Panc1 (cell line): ENCODE measurements at regions not wholly inside any gene's neighbourhood (a gene's known extent, or its start where the extent isn't known, plus 50 kb on each side); places are given as distances from the start of the nearest gene placed in this dataset.

Source experiments
- ATAC-seq: fragments of 200-7000 bp; cut with Tn5 transposase; 2 replicates; pipeline ENCODE4 v1.9.1; 2020; ENCODE audit warnings: mild to moderate bottlenecking, moderate library complexity
- BruUV-seq: library from RNA; stranded (reverse); fragments of 400-500 nt; replicated peaks from 2 replicates; lab custom pipeline; 2021; lab: Mats Ljungman, UMichigan
- CTCF ChIA-PET: fragments of 300-600 bp; sonication (Branson Sonifier 250); formaldehyde crosslinking; loops from one replicate; lab custom pipeline; 2022; ENCODE audit warnings: antibody characterized with exemption; lab: Charles Lee
- POLR2A ChIA-PET: fragments of 300-600 bp; sonication (Branson Sonifier 250); formaldehyde crosslinking; loops from one replicate; lab custom pipeline; 2022; ENCODE audit warnings: antibody characterized with exemption; lab: Charles Lee
- DNase-seq: peaks from one replicate; pipeline ENCODE4 v3.0.0-alpha.2; 2010; ENCODE audit warnings: low read depth, low spot score
- H3K27ac ChIP-seq: 2 replicates; pipeline ENCODE4 v1.5.1; 2011; ENCODE audit warnings: mild to moderate bottlenecking, low read length, inconsistent platforms
- H3K27me3 ChIP-seq: fragments of 200-500 bp; sonication (Bioruptor generic); 2 replicates; pipeline ENCODE4 v1.6.0; 2014; ENCODE audit warnings: low read length, inconsistent platforms; ENCODE audit not compliant: control insufficient read depth, insufficient read depth
- H3K36me3 ChIP-seq: fragments of 200-500 bp; sonication (Bioruptor generic); 2 replicates; pipeline ENCODE4 v1.5.1; 2014; ENCODE audit warnings: inconsistent platforms, mild to moderate bottlenecking, low read length, moderate library complexity; ENCODE audit not compliant: control insufficient read depth, insufficient read depth
- H3K4me1 ChIP-seq: 2 replicates; pipeline ENCODE4 v1.5.1; 2011; ENCODE audit warnings: inconsistent platforms, mild to moderate bottlenecking, low read length, moderate library complexity; ENCODE audit not compliant: control insufficient read depth, insufficient read depth
- H3K4me3 ChIP-seq, 2 experiments: 2 replicates each; pipeline ENCODE4 v1.5.1; 2011 to 2012; ENCODE audit warnings: low read depth in 2 of 2, low read length in 2 of 2, mild to moderate bottlenecking in 2 of 2, inconsistent platforms in 1 of 2, moderate library complexity in 1 of 2
- H3K9me3 ChIP-seq: fragments of 200-500 bp; sonication (Bioruptor generic); 2 replicates; pipeline ENCODE4 v1.5.1; 2014; ENCODE audit warnings: low read depth, mild to moderate bottlenecking, inconsistent platforms, low read length, moderate library complexity; ENCODE audit not compliant: control insufficient read depth, insufficient read depth
- POLR2AphosphoS5 ChIP-seq: IDR thresholded peaks from 2 replicates; pipeline ENCODE4 v1.6.1; 2012; ENCODE audit warnings: mild to moderate bottlenecking, low read depth, low read length, moderate library complexity
- SIN3A ChIP-seq: IDR thresholded peaks from 2 replicates; pipeline ENCODE4 v1.6.1; 2012; ENCODE audit warnings: low read depth, mild to moderate bottlenecking, low read length, moderate library complexity, borderline replicate concordance; ENCODE audit not compliant: insufficient read depth
- TCF7L2 ChIP-seq: IDR thresholded peaks from 2 replicates; pipeline ENCODE4 v1.6.1; 2011; ENCODE audit warnings: mild to moderate bottlenecking, low read depth, low read length, inconsistent platforms
- in situ Hi-C: cut with HindIII; loops from 2 replicates; pipeline ENCODE4 v1.10.0; 2016; ENCODE audit warnings: low sequenced_read_pairs, low pct_unique_long_range_greater_than_20kb
- intact Hi-C: fragments of 100-400 bp; cut with micrococcal nuclease; formaldehyde crosslinking; loops from one replicate; pipeline ENCODE4 v1.10.0; 2022; ENCODE audit not compliant: unreplicated experiment
- TF ChIP-seq, protein P1 (sequence below): fragments of 450-650 bp; IDR thresholded peaks from 2 replicates; pipeline ENCODE4 v1.5.1; 2017; ENCODE audit warnings: mild to moderate bottlenecking
- TF ChIP-seq, protein P2 (sequence below), 2 experiments: IDR thresholded peaks; 2 replicates each; pipeline ENCODE4 v1.6.1; 2011 to 2012; ENCODE audit warnings: low read depth in 2 of 2, control low read depth in 1 of 2, low read length in 1 of 2, mild to moderate bottlenecking in 1 of 2, moderate library complexity in 1 of 2; ENCODE audit not compliant: insufficient read depth in 1 of 2

DNA sequence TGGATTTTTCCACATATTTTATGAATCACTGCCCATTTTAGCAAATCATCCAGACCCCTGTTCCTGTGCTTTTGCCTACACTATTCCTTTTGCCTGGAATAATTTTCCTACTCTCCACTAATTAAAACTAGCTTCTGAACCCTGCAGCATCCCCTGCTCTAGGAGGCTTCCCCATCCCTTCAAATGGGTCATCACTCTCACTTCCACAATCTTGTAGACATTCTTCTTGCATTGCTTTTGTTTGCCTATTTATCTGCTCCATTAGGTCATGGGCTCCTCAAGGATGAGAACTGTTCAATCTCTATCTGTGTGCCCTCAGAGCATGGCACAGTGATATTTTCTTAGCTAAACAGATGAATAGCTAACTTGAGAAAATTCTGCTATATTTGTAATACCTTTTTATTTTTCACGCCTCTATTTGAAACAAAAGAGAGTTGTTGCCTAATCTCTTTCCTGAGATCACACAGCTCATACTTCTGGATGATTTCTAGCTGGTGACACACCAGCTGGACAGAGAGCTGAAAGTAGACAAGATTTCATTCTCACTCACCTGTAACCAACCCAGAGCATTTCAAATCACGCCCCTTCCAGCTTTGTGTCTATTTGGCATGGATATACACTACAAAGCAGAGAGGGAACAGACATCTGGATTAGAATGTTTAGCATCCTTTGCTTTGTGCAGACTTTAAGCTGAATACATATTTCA is 466.0 kb downstream of the FOXO1 start:
- Histone ChIP-seq H3K9me3 (no peaks in the 10 kb centered on the region), H3K27me3 (no peaks in the 10 kb centered on the region), H3K36me3 (no peaks in the 10 kb centered on the region), H3K4me3 (no peak overlapping the region), H3K4me1 (no peaks in the 10 kb centered on the region), H3K27ac (no peak overlapping the region)
- no TSS peak for BruUV-seq
- no peak for DNase-seq
- ChIA-PET CTCF (no interaction called here), POLR2A (no interaction called here)
- TF ChIP-seq SIN3A (no peak), TCF7L2 (no peak)
- intact Hi-C loops: no loop called here
- ATAC-seq: no peak
- in situ Hi-C loops: no loop called here

DNA sequence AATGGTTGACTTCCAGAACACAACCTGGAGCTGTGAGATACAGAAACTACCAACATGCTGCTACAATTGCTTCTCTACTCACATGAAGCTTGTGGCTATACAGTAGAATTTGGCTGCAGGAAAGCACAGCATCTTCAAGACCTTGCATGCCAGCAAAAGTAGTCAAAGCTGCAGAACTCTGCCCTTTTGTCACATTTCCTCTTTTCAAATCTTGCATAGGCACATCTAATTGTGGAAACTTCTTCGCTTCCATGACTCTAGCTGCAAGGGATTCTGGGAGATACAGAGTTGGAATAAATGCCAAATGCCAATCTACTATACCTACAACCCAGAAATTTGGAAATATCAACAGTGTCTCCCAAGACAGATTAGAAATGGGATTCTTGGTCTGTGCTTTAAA is 462.2 kb downstream of the FOXO1 start:
- CTCF ChIA-PET: no interaction called here
- no peaks in the 10 kb centered on the region for H3K9me3 ChIP-seq
- H3K27ac ChIP-seq: no peak overlapping the region
- TF ChIP-seq SIN3A (no peak), TCF7L2 (no peak), POLR2AphosphoS5 (no peak)
- TF ChIP-seq, protein P1, sequence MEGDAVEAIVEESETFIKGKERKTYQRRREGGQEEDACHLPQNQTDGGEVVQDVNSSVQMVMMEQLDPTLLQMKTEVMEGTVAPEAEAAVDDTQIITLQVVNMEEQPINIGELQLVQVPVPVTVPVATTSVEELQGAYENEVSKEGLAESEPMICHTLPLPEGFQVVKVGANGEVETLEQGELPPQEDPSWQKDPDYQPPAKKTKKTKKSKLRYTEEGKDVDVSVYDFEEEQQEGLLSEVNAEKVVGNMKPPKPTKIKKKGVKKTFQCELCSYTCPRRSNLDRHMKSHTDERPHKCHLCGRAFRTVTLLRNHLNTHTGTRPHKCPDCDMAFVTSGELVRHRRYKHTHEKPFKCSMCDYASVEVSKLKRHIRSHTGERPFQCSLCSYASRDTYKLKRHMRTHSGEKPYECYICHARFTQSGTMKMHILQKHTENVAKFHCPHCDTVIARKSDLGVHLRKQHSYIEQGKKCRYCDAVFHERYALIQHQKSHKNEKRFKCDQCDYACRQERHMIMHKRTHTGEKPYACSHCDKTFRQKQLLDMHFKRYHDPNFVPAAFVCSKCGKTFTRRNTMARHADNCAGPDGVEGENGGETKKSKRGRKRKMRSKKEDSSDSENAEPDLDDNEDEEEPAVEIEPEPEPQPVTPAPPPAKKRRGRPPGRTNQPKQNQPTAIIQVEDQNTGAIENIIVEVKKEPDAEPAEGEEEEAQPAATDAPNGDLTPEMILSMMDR: no peak
- TF ChIP-seq, protein P2, sequence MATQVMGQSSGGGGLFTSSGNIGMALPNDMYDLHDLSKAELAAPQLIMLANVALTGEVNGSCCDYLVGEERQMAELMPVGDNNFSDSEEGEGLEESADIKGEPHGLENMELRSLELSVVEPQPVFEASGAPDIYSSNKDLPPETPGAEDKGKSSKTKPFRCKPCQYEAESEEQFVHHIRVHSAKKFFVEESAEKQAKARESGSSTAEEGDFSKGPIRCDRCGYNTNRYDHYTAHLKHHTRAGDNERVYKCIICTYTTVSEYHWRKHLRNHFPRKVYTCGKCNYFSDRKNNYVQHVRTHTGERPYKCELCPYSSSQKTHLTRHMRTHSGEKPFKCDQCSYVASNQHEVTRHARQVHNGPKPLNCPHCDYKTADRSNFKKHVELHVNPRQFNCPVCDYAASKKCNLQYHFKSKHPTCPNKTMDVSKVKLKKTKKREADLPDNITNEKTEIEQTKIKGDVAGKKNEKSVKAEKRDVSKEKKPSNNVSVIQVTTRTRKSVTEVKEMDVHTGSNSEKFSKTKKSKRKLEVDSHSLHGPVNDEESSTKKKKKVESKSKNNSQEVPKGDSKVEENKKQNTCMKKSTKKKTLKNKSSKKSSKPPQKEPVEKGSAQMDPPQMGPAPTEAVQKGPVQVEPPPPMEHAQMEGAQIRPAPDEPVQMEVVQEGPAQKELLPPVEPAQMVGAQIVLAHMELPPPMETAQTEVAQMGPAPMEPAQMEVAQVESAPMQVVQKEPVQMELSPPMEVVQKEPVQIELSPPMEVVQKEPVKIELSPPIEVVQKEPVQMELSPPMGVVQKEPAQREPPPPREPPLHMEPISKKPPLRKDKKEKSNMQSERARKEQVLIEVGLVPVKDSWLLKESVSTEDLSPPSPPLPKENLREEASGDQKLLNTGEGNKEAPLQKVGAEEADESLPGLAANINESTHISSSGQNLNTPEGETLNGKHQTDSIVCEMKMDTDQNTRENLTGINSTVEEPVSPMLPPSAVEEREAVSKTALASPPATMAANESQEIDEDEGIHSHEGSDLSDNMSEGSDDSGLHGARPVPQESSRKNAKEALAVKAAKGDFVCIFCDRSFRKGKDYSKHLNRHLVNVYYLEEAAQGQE (IDR thresholded peaks at IDR 0.05; ENCODE audit: insufficient read depth in 1 of 2, low read depth in 2 of 2, low read length in 1 of 2): no peak
- no TSS peak for BruUV-seq
- no peak overlapping the region for H3K4me3 ChIP-seq
- no peaks in the 10 kb centered on the region for H3K27me3 ChIP-seq
- in situ Hi-C loops: no loop called here
- ATAC-seq (no peak), DNase-seq (no peak)
- intact Hi-C loops: no loop called here
- no peaks in the 10 kb centered on the region for H3K4me1 ChIP-seq
- POLR2A ChIA-PET: no interaction called here
- H3K36me3 ChIP-seq: no peaks in the 10 kb centered on the region

DNA sequence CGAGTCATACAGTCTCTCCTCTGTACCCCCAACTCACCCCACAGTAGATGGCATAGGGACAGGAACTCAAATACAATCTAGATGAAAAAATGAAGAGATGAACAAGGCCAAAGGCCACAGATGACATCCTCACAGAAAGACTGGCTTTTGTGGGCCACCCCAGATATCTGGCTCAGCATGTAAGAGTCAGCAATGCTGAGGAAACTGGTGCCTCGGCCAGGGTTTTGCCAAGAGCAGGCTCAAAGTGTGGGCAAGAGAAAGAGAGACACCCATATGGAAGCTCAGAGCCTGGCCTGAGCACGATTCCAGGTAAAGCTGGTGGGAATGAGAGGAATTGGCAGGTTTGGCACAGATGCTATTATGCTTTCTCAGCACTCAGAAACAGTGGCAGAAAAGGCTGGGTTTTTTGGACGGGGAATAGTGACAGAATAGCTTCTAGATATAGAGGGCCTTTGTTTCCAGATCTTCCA is 460.6 kb downstream of the FOXO1 start:
- DNase-seq (no peak), ATAC-seq (no peak)
- intact Hi-C loops (no loop called here), in situ Hi-C loops (no loop called here)
- Histone ChIP-seq H3K36me3 (no peaks in the 10 kb centered on the region), H3K4me1 (no peaks in the 10 kb centered on the region), H3K9me3 (no peaks in the 10 kb centered on the region), H3K4me3 (no peak overlapping the region), H3K27ac (no peak overlapping the region), H3K27me3 (no peaks in the 10 kb centered on the region)
- ChIA-PET CTCF (no interaction called here), POLR2A (no interaction called here)
- BruUV-seq: no TSS peak
- TF ChIP-seq, protein P1: no peak
- no peak for TF ChIP-seq TCF7L2
- TF ChIP-seq POLR2AphosphoS5: no peak
- TF ChIP-seq, protein P2 (IDR thresholded peaks at IDR 0.05; ENCODE audit: insufficient read depth in 1 of 2, low read depth in 2 of 2, low read length in 1 of 2): no peak
- TF ChIP-seq SIN3A: no peak
